Fibroblast of the aortic adventitia (primary cell): ENCODE measurements at regions not wholly inside any gene's neighbourhood (a gene's known extent, or its start where the extent isn't known, plus 50 kb on each side); places are given as distances from the start of the nearest gene placed in this dataset.

Experiments
- DNase-seq: peaks from one replicate; pipeline ENCODE4 v3.0.0-alpha.2; 2010; ENCODE audit warnings: low read depth
- H3K4me3 ChIP-seq: 2 replicates; pipeline ENCODE4 v1.5.1; 2011; ENCODE audit warnings: low read depth, mild to moderate bottlenecking, control low read depth, low read length, moderate library complexity
- TF ChIP-seq, protein P1 (sequence below): IDR thresholded peaks from 2 replicates; pipeline ENCODE4 v1.5.1; 2011; ENCODE audit warnings: mild to moderate bottlenecking, low read length, control low read depth, inconsistent platforms; ENCODE audit not compliant: insufficient read depth

DNA sequence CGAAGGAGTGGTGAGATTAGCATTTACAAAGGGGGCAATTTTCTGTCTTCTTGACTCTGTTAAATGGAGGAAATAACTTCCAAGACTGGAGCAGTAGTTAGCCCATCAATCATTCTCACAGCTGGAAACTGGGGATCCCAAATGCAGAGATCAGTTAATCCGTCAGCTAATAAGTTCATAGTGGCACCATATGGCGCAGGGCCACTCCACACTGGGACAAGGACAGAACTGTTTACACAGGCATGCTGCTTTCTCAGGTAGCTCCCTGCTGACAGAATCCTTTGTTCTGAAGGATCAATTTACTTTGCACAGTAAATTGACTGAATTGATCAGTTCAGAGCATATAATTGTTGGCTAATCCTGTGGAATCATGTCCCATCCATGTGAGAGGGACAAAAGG is 395.7 kb downstream of the TMEM161B start:
- DNase-seq = no peak
- TF ChIP-seq, protein P1, sequence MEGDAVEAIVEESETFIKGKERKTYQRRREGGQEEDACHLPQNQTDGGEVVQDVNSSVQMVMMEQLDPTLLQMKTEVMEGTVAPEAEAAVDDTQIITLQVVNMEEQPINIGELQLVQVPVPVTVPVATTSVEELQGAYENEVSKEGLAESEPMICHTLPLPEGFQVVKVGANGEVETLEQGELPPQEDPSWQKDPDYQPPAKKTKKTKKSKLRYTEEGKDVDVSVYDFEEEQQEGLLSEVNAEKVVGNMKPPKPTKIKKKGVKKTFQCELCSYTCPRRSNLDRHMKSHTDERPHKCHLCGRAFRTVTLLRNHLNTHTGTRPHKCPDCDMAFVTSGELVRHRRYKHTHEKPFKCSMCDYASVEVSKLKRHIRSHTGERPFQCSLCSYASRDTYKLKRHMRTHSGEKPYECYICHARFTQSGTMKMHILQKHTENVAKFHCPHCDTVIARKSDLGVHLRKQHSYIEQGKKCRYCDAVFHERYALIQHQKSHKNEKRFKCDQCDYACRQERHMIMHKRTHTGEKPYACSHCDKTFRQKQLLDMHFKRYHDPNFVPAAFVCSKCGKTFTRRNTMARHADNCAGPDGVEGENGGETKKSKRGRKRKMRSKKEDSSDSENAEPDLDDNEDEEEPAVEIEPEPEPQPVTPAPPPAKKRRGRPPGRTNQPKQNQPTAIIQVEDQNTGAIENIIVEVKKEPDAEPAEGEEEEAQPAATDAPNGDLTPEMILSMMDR = no peak
- H3K4me3 ChIP-seq = no peak overlapping the region

DNA sequence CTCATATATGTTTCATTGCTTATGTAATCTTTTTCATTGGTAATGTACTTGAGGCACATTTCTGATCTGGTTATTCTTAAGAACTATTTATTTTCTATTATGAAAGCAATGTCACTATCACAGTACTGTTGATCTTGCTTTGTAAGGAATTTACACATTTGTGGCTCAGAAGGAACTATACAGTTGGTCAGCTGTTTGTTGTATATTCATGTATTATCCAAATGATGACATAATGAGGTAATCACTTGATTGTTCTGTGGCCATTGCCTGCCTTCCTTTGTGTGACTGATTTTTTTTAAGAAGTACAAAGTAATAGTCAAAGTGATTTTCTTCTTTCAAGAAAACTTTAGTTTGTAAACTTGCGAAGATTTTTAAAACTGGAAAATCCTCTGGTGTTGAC is 399.9 kb downstream of the TMEM161B start:
- no peak overlapping the region for H3K4me3 ChIP-seq
- TF ChIP-seq, protein P1 = no peak
- DNase-seq = no peak

DNA sequence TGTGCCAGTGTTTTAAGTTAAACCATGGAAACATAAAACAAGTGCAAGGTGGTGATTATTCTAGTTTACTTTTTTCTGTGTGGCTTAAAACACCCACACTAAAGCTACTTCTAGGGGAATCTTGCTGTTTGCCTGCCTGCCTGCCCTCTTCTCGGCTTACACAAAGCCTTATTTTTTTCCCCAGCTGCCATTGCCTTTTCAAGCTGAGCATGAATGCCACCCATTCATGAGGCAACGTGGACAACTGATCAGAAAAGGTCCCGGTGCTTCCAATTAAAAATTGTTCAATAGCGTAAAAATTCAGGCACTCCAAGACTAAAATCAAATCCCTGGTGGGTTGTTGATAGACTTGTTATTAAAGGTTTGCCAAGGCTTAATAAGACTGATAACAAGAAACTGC is 401.4 kb downstream of the TMEM161B start:
- H3K4me3 ChIP-seq = no peak overlapping the region
- TF ChIP-seq, protein P1 = no peak
- no peak for DNase-seq

DNA sequence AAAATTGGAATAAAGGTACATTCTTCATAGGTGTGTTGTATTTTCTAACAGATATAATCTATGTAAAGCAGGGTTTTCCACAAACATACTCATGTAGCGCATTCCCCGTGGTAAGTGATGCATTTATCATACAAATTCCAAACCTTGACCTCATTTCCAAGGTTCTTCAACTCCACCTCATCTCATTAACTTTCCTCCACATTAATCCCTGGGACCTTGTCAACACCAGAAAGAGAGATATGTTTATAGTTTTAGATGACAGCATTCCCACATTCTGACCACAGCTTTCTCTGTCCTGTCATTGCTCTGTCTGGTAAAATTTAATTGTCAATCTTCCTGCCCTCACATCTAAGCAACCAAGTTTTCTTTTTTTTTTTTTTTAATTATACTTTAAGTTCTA is 415.1 kb downstream of the TMEM161B start:
- no peak overlapping the region for H3K4me3 ChIP-seq
- TF ChIP-seq, protein P1 = no peak
- DNase-seq = no peak

DNA sequence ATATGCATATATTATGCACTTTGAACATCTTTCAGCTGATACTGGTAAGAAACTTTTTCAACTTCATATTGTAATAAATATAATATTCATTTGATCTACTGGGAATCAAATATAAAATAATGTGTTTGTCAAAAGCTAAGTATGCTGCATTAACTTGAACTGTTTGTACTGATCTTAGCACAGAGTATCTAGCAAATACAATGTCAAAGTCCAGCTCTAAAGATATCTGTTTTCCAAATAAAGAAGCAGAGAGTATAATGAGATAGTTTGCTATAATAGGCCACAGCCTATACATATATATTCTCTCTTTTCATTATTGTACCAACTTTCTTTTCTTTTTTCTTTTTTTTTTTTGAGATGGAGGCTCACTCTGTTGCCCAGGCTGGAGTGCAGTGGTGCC is 417.0 kb downstream of the TMEM161B start:
- DNase-seq = no peak
- TF ChIP-seq, protein P1 = no peak
- H3K4me3 ChIP-seq = no peak overlapping the region

DNA sequence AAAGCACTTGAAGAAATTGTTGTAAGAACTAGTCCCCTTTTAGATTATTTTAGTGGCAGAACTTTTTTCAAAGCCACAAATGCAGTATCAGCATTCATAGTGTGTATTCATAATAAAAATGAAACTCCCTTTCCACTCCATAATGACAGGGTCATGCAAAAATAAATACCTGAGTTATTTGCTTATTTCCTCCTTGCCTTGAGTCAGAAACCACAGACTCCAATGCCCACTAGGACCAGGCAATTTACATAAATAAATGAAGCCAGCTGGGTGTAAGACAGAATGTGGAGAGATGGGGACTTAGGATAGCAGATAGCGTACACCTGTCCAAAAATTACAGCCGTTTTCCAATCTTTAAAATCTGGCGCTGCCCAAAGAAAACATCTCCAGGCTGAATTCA is 417.8 kb downstream of the TMEM161B start:
- DNase-seq = no peak
- TF ChIP-seq, protein P1 = no peak
- H3K4me3 ChIP-seq = no peak overlapping the region

DNA sequence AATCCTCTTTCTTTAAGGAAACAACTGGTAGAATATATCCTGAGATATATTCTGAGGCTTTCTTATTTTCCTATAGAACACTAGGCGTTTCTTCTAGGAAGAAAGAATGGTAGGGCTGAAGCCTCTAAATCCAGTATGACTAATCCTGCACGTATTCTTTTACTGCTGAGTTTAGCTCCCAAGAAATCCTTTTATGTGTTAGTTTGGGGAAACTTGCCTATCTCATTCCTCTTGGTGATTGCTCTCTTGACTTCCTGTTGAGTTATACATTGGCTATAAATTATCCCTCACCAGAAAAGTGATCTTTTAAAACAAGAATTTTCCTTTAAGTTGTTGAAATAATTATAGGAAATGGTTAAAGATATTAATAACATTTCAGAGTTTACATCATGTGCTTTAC is 422.9 kb downstream of the TMEM161B start:
- TF ChIP-seq, protein P1 = no peak
- no peak for DNase-seq

More for the DNA sequence above, 422.9 kb downstream of the TMEM161B start:
- H3K4me3 ChIP-seq = no peak overlapping the region
